Smooth muscle cell (in vitro differentiated cells): ENCODE measurements at regions not wholly inside any gene's neighbourhood (a gene's known extent, or its start where the extent isn't known, plus 50 kb on each side); places are given as distances from the start of the nearest gene placed in this dataset.

Experiments
- DNase-seq: peaks from one replicate; lab custom pipeline; 2025; ENCODE audit not compliant: unreplicated experiment; lab: John Stamatoyannopoulos, UW
- H2AFZ ChIP-seq: fragments of 200-600 bp; sonication (generic); 2 replicates; pipeline ENCODE4 v1.6.0; 2016; ENCODE audit warnings: antibody characterized with exemption, low read depth, mild to moderate bottlenecking
- H3F3A ChIP-seq: fragments of 200-600 bp; sonication (generic); 2 replicates; pipeline ENCODE4 v1.6.0; 2017; ENCODE audit warnings: antibody characterized with exemption, low read depth
- H3K27ac ChIP-seq: fragments of 200-600 bp; sonication (generic); 2 replicates; pipeline ENCODE4 v1.5.1; 2016; ENCODE audit warnings: low read depth, mild to moderate bottlenecking
- H3K27me3 ChIP-seq: fragments of 200-600 bp; sonication (generic); 2 replicates; pipeline ENCODE4 v1.6.1; 2016; ENCODE audit warnings: low read depth, mild to moderate bottlenecking
- H3K36me3 ChIP-seq: fragments of 200-600 bp; sonication (generic); 2 replicates; pipeline ENCODE4 v1.5.1; 2016; ENCODE audit warnings: low read depth
- H3K4me1 ChIP-seq: fragments of 200-600 bp; sonication (generic); 2 replicates; pipeline ENCODE4 v1.5.1; 2016; ENCODE audit warnings: low read depth
- H3K4me2 ChIP-seq: fragments of 200-600 bp; sonication (generic); 2 replicates; pipeline ENCODE4 v1.6.0; 2016; ENCODE audit warnings: mild to moderate bottlenecking
- H3K4me3 ChIP-seq: fragments of 200-600 bp; sonication (generic); 2 replicates; pipeline ENCODE4 v1.5.1; 2016; ENCODE audit warnings: mild to moderate bottlenecking
- H3K79me2 ChIP-seq: fragments of 200-600 bp; sonication (generic); 2 replicates; pipeline ENCODE4 v1.6.0; 2016; ENCODE audit warnings: low read depth, mild to moderate bottlenecking
- H3K9ac ChIP-seq: fragments of 200-600 bp; sonication (generic); 2 replicates; pipeline ENCODE4 v1.6.0; 2016; ENCODE audit warnings: low read depth
- H3K9me3 ChIP-seq: fragments of 200-600 bp; sonication (generic); replicated peaks from 2 replicates; pipeline ENCODE4 v1.5.1; 2016; ENCODE audit warnings: low read depth
- H4K20me1 ChIP-seq: fragments of 200-600 bp; sonication (generic); 2 replicates; pipeline ENCODE4 v1.6.0; 2016; ENCODE audit warnings: low read depth
- CTCF ChIP-seq: fragments of 200-600 bp; sonication (generic); IDR thresholded peaks from 2 replicates; pipeline ENCODE4 v1.5.1; 2017; ENCODE audit warnings: borderline replicate concordance, mild to moderate bottlenecking, antibody characterized with exemption; ENCODE audit not compliant: insufficient read depth, poor library complexity, severe bottlenecking
- WGBS: methylation state at CpG from one replicate; pipeline ENCODE4 v1.1.7; 2016; ENCODE audit warnings: low lambda C conversion rate; 5-methylcytosine and 5-hydroxymethylcytosine counted together

GRCh38 chr16:10312008-10312407, 73.9 kb upstream of the ATF7IP2 start:
- Histone ChIP-seq H3K36me3 (no peaks in the 10 kb centered on the region), H3K27ac (no peak overlapping the region), H3K4me2 (no peak overlapping the region), H3K4me3 (no peak overlapping the region), H3K9ac (no peak overlapping the region), H4K20me1 (no peaks in the 10 kb centered on the region), H3K4me1 (no peaks in the 10 kb centered on the region), H3K27me3 (no peaks in the 10 kb centered on the region), H3K79me2 (no peaks in the 10 kb centered on the region), H2AFZ (no peak overlapping the region), H3F3A (no peaks in the 10 kb centered on the region), H3K9me3 (no peaks in the 10 kb centered on the region)
- 69% methylated on average over 5 of the region's 5 CpGs for WGBS
- no peak for DNase-seq
- no peak for TF ChIP-seq CTCF

- no peak overlapping the region for H2AFZ ChIP-seq
- H3K4me2 ChIP-seq = no peak overlapping the region
- H3K4me3 ChIP-seq = no peak overlapping the region
- DNase-seq = no peak
- TF ChIP-seq CTCF = no peak
- H3K9me3 ChIP-seq = no peaks in the 10 kb centered on the region
- H3K36me3 ChIP-seq = no peaks in the 10 kb centered on the region
- WGBS = 89% methylated on average over 7 of the region's 7 CpGs
- H3K4me1 ChIP-seq = no peaks in the 10 kb centered on the region
- no peaks in the 10 kb centered on the region for H4K20me1 ChIP-seq
- no peak overlapping the region for H3K9ac ChIP-seq
- H3K27me3 ChIP-seq = no peaks in the 10 kb centered on the region
- no peaks in the 10 kb centered on the region for H3K79me2 ChIP-seq
- H3K27ac ChIP-seq = no peak overlapping the region
- H3F3A ChIP-seq = no peaks in the 10 kb centered on the region
Measured at GRCh38 chr16:10312784-10313724, 72.8 kb upstream of the ATF7IP2 start.

GRCh38 chr16:10314317-10314716, 71.5 kb upstream of the ATF7IP2 start:
- H3F3A ChIP-seq = no peaks in the 10 kb centered on the region
- H3K79me2 ChIP-seq = no peaks in the 10 kb centered on the region
- H3K9me3 ChIP-seq = no peaks in the 10 kb centered on the region
- H3K9ac ChIP-seq = no peak overlapping the region
- no peaks in the 10 kb centered on the region for H3K27me3 ChIP-seq
- no peak overlapping the region for H3K4me2 ChIP-seq
- H4K20me1 ChIP-seq = no peaks in the 10 kb centered on the region
- no peaks in the 10 kb centered on the region for H3K36me3 ChIP-seq
- DNase-seq = no peak
- no peak overlapping the region for H3K4me3 ChIP-seq
- no peak overlapping the region for H3K27ac ChIP-seq
- WGBS = 92% methylated on average over 4 of the region's 4 CpGs
- no peak overlapping the region for H2AFZ ChIP-seq
- no peak for TF ChIP-seq CTCF
- H3K4me1 ChIP-seq = no peaks in the 10 kb centered on the region

- Histone ChIP-seq H3K79me2 (no peaks in the 10 kb centered on the region), H3K4me3 (no peak overlapping the region), H3F3A (no peaks in the 10 kb centered on the region), H4K20me1 (no peaks in the 10 kb centered on the region), H3K4me2 (no peak overlapping the region), H3K9me3 (no peaks in the 10 kb centered on the region), H3K36me3 (no peaks in the 10 kb centered on the region), H3K27ac (no peak overlapping the region), H3K4me1 (no peaks in the 10 kb centered on the region), H3K27me3 (no peaks in the 10 kb centered on the region), H3K9ac (no peak overlapping the region), H2AFZ (no peak overlapping the region)
- peak; percentile 8 for TF ChIP-seq CTCF
- 76% methylated on average over 4 of the region's 4 CpGs for WGBS
- DNase-seq = no peak
Measured at GRCh38 chr16:10314811-10315210, 71.0 kb upstream of the ATF7IP2 start.
